Tibial nerve (tissue), 4 donors: ENCODE measurements at regions not wholly inside any gene's neighbourhood (a gene's known extent, or its start where the extent isn't known, plus 50 kb on each side); places are given as distances from the start of the nearest gene placed in this dataset.

ENCODE experiments used
- DNase-seq, 2 donors: peaks; one replicate each; pipeline ENCODE4 v3.0.0-alpha.2; 2019; ENCODE audit warnings: low spot score in 2 of 2
- H3K27ac ChIP-seq, 4 donors: fragments of 200-600 bp; sonication (generic) in 3 of 4; one replicate each; pipeline ENCODE4 v1.5.1; 2017 to 2019; ENCODE audit warnings: mild to moderate bottlenecking in 1 of 4
- H3K27me3 ChIP-seq, 2 donors: fragments of 200-600 bp; sonication (generic) in 1 of 2; one replicate each; pipeline versions ENCODE4 v1.5.1 to v1.6.0; 2017 to 2019
- H3K36me3 ChIP-seq, 3 donors: fragments of 200-600 bp; sonication (generic); one replicate each; pipeline ENCODE4 v1.5.1; 2018 to 2019
- H3K4me1 ChIP-seq, 4 donors: fragments of 200-600 bp; sonication (generic) in 3 of 4; one replicate each; pipeline ENCODE4 v1.5.1; 2017 to 2019
- H3K4me3 ChIP-seq, 4 donors: fragments of 200-600 bp; sonication (generic) in 3 of 4; one replicate each; pipeline ENCODE4 v1.5.1; 2017 to 2019; ENCODE audit warnings: mild to moderate bottlenecking in 1 of 4, moderate library complexity in 1 of 4
- H3K9me3 ChIP-seq, 4 donors: fragments of 200-600 bp; sonication (generic) in 3 of 4; one replicate each; pipeline ENCODE4 v1.5.1; 2017 to 2019
- CTCF ChIP-seq, 5 experiments: fragments of 200-600 bp in 3 of 5; fragments of 450-650 bp in 2 of 5; sonication (generic) in 3 of 5; IDR thresholded peaks; one replicate each; pipeline ENCODE4 v1.5.1; 2016 to 2019; ENCODE audit warnings: antibody characterized with exemption in 5 of 5, mild to moderate bottlenecking in 3 of 5, moderate library complexity in 2 of 5
- EP300 ChIP-seq, 2 donors: sonication (generic); formaldehyde crosslinking; IDR thresholded peaks; one replicate each; pipeline ENCODE4 v1.6.1; 2017; ENCODE audit warnings: antibody characterized with exemption in 2 of 2, mild to moderate bottlenecking in 1 of 2
- POLR2A ChIP-seq, 2 donors: fragments of 450-650 bp; IDR thresholded peaks; one replicate each; pipeline ENCODE4 v1.6.1; 2017; ENCODE audit warnings: antibody characterized with exemption in 2 of 2, mild to moderate bottlenecking in 2 of 2, moderate library complexity in 2 of 2
- WGBS, 2 donors: methylation state at CpG; one replicate each; pipeline ENCODE4 v1.1.5; 2018; 5-methylcytosine and 5-hydroxymethylcytosine counted together

- Histone ChIP-seq H3K27ac (no peak overlapping the region), H3K4me1 (no peaks in the 10 kb centered on the region), H3K27me3 (no peaks in the 10 kb centered on the region), H3K36me3 (no peaks in the 10 kb centered on the region), H3K4me3 (no peak overlapping the region), H3K9me3 (no peaks in the 10 kb centered on the region)
- TF ChIP-seq POLR2A (IDR thresholded peaks at IDR 0.05) = no peak
- no peak for TF ChIP-seq CTCF (IDR thresholded peaks at IDR 0.05)
- TF ChIP-seq EP300 (IDR thresholded peaks at IDR 0.05) = no peak
- WGBS, 2 donors = 69 to 85% methylated on average over 11 to 12 of the region's 12 CpGs
- DNase-seq = no peak
These were observed 307.5 kb upstream of the SULF2 start for GRCh38 chr20:48092596-48093280.

GRCh38 chr20:48090784-48091183 lies 305.5 kb upstream of the SULF2 start:
- TF ChIP-seq CTCF (IDR thresholded peaks at IDR 0.05) (no peak), EP300 (IDR thresholded peaks at IDR 0.05) (no peak), POLR2A (IDR thresholded peaks at IDR 0.05) (no peak)
- WGBS, 2 donors = 81 to 90% methylated on average over 7 of the region's 7 CpGs
- H3K36me3 ChIP-seq = no peaks in the 10 kb centered on the region
- H3K4me1 ChIP-seq = no peaks in the 10 kb centered on the region
- no peak for DNase-seq
- H3K9me3 ChIP-seq = no peaks in the 10 kb centered on the region
- no peak overlapping the region for H3K4me3 ChIP-seq
- H3K27me3 ChIP-seq = no peaks in the 10 kb centered on the region
- H3K27ac ChIP-seq = no peak overlapping the region

DNA sequence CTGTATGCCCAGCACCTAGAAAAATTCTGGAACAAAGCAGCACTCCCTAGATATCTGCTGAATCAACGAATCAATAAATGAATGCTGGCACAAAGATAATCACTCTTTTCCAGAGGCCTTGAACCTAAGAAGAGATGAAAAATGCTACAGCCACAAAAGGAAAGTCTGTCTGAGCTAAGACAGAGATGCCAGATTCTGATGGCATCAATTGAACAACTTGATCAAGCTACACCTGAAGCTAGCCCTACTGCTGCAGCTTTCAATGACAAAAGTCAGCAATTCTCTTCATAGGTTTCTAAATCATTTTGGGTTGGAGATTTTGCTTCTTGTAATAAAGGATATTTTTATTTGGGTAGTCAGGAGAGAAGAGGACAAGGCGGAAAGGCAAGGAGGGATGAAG lies 305.0 kb upstream of the SULF2 start:
- H3K4me1 ChIP-seq = no peaks in the 10 kb centered on the region
- no peak for DNase-seq
- H3K36me3 ChIP-seq = no peaks in the 10 kb centered on the region
- no peak for TF ChIP-seq EP300 (IDR thresholded peaks at IDR 0.05)
- no peaks in the 10 kb centered on the region for H3K27me3 ChIP-seq
- no peak overlapping the region for H3K4me3 ChIP-seq
- no peak overlapping the region for H3K27ac ChIP-seq
- WGBS, 2 donors = 86 to 90% methylated on average over 2 of the region's 2 CpGs
- no peaks in the 10 kb centered on the region for H3K9me3 ChIP-seq

- Histone ChIP-seq H3K9me3 (peaks cover 0 to 16% (median 0%) of the 10 kb centered on the region in 4 donors), H3K27me3 (no peaks in the 10 kb centered on the region), H3K27ac (no peak overlapping the region), H3K36me3 (no peaks in the 10 kb centered on the region), H3K4me1 (no peaks in the 10 kb centered on the region), H3K4me3 (no peak overlapping the region)
- TF ChIP-seq EP300 (IDR thresholded peaks at IDR 0.05) (no peak), CTCF (IDR thresholded peaks at IDR 0.05) (no peak)
- WGBS, 2 donors = 79 to 80% methylated on average over 2 of the region's 2 CpGs
- no peak for DNase-seq
These were observed 295.3 kb upstream of the SULF2 start for GRCh38 chr20:48080583-48080982.

GRCh38 chr20:48079028-48079427 lies 293.7 kb upstream of the SULF2 start:
- H3K27ac ChIP-seq = no peak overlapping the region
- no peaks in the 10 kb centered on the region for H3K36me3 ChIP-seq
- no peak for TF ChIP-seq EP300 (IDR thresholded peaks at IDR 0.05)
- TF ChIP-seq CTCF (IDR thresholded peaks at IDR 0.05) = no peak
- no peak for TF ChIP-seq POLR2A (IDR thresholded peaks at IDR 0.05)
- peaks cover 0 to 8% (median 0%) of the 10 kb centered on the region in 4 donors for H3K9me3 ChIP-seq
- no peaks in the 10 kb centered on the region for H3K27me3 ChIP-seq
- H3K4me3 ChIP-seq = no peak overlapping the region
- 71 to 82% methylated on average over 3 to 5 of the region's 5 CpGs for WGBS, 2 donors
- DNase-seq = no peak
- no peaks in the 10 kb centered on the region for H3K4me1 ChIP-seq

DNA sequence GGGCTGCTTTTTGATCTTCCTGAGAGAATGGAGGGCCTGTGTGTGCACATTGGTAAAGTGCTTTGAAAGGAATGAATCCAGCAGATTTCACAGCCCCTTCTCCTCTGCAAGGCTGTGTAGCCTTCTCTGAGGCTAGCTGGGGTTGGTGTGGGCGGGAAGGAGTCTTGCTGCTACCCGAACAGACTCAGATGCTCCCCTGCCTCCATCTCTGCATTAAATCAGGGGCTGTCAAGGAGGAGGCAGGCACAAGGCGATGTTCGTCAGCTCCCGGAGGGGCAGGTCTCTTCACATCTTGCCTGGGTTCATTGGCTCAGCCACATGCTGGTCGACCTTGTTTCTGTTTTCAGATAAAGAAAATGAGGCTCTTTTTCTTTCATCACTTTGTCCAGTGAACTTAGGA lies 291.5 kb upstream of the SULF2 start:
- DNase-seq = no peak
- Histone ChIP-seq H3K27me3 (no peaks in the 10 kb centered on the region), H3K36me3 (no peaks in the 10 kb centered on the region), H3K4me1 (no peaks in the 10 kb centered on the region), H3K27ac (no peak overlapping the region), H3K9me3 (no peaks in the 10 kb centered on the region), H3K4me3 (no peak overlapping the region)
- TF ChIP-seq EP300 (IDR thresholded peaks at IDR 0.05) = no peak
- no peak for TF ChIP-seq POLR2A (IDR thresholded peaks at IDR 0.05)
- no peak for TF ChIP-seq CTCF (IDR thresholded peaks at IDR 0.05)
- 64 to 68% methylated on average over 6 of the region's 6 CpGs for WGBS, 2 donors
